Smooth muscle cell (in vitro differentiated cells): ENCODE measurements at regions not wholly inside any gene's neighbourhood (a gene's known extent, or its start where the extent isn't known, plus 50 kb on each side); places are given as distances from the start of the nearest gene placed in this dataset.

Experiments
- DNase-seq: peaks from one replicate; lab custom pipeline; 2025; ENCODE audit not compliant: unreplicated experiment; lab: John Stamatoyannopoulos, UW
- H2AFZ ChIP-seq: fragments of 200-600 bp; sonication (generic); 2 replicates; pipeline ENCODE4 v1.6.0; 2016; ENCODE audit warnings: antibody characterized with exemption, low read depth, mild to moderate bottlenecking
- H3F3A ChIP-seq: fragments of 200-600 bp; sonication (generic); 2 replicates; pipeline ENCODE4 v1.6.0; 2017; ENCODE audit warnings: antibody characterized with exemption, low read depth
- H3K27ac ChIP-seq: fragments of 200-600 bp; sonication (generic); 2 replicates; pipeline ENCODE4 v1.5.1; 2016; ENCODE audit warnings: low read depth, mild to moderate bottlenecking
- H3K27me3 ChIP-seq: fragments of 200-600 bp; sonication (generic); 2 replicates; pipeline ENCODE4 v1.6.1; 2016; ENCODE audit warnings: low read depth, mild to moderate bottlenecking
- H3K36me3 ChIP-seq: fragments of 200-600 bp; sonication (generic); 2 replicates; pipeline ENCODE4 v1.5.1; 2016; ENCODE audit warnings: low read depth
- H3K4me1 ChIP-seq: fragments of 200-600 bp; sonication (generic); 2 replicates; pipeline ENCODE4 v1.5.1; 2016; ENCODE audit warnings: low read depth
- H3K4me2 ChIP-seq: fragments of 200-600 bp; sonication (generic); 2 replicates; pipeline ENCODE4 v1.6.0; 2016; ENCODE audit warnings: mild to moderate bottlenecking
- H3K4me3 ChIP-seq: fragments of 200-600 bp; sonication (generic); 2 replicates; pipeline ENCODE4 v1.5.1; 2016; ENCODE audit warnings: mild to moderate bottlenecking
- H3K79me2 ChIP-seq: fragments of 200-600 bp; sonication (generic); 2 replicates; pipeline ENCODE4 v1.6.0; 2016; ENCODE audit warnings: low read depth, mild to moderate bottlenecking
- H3K9ac ChIP-seq: fragments of 200-600 bp; sonication (generic); 2 replicates; pipeline ENCODE4 v1.6.0; 2016; ENCODE audit warnings: low read depth
- H3K9me3 ChIP-seq: fragments of 200-600 bp; sonication (generic); replicated peaks from 2 replicates; pipeline ENCODE4 v1.5.1; 2016; ENCODE audit warnings: low read depth
- H4K20me1 ChIP-seq: fragments of 200-600 bp; sonication (generic); 2 replicates; pipeline ENCODE4 v1.6.0; 2016; ENCODE audit warnings: low read depth
- CTCF ChIP-seq: fragments of 200-600 bp; sonication (generic); IDR thresholded peaks from 2 replicates; pipeline ENCODE4 v1.5.1; 2017; ENCODE audit warnings: borderline replicate concordance, mild to moderate bottlenecking, antibody characterized with exemption; ENCODE audit not compliant: insufficient read depth, poor library complexity, severe bottlenecking
- WGBS: methylation state at CpG from one replicate; pipeline ENCODE4 v1.1.7; 2016; ENCODE audit warnings: low lambda C conversion rate; 5-methylcytosine and 5-hydroxymethylcytosine counted together

DNA sequence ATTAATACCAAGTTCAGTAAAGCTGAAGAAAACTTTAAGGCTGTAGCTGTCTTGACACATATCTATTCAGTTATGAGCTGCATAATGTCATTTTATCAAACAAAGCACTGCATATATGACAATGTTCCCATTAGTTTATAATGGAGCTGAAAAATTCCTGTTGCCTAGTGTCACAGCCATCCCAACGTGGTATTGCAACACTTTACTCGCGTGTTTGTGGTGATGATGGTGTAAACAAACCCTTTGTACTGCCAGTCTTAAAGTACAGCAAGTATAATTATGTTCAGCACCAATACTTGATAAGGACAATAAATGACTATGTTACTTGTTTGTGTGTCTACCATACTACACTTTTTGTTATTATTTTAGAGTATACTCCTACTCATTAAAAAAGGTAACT, 1415.6 kb upstream of the PCDH7 start:
- Histone ChIP-seq H3K27me3 (no peaks in the 10 kb centered on the region), H3K4me3 (no peak overlapping the region), H3F3A (no peaks in the 10 kb centered on the region), H3K36me3 (no peaks in the 10 kb centered on the region), H3K4me1 (no peaks in the 10 kb centered on the region), H3K79me2 (no peaks in the 10 kb centered on the region), H3K9ac (no peak overlapping the region), H2AFZ (no peak overlapping the region), H4K20me1 (no peaks in the 10 kb centered on the region), H3K4me2 (no peak overlapping the region), H3K27ac (no peak overlapping the region), H3K9me3 (no peaks in the 10 kb centered on the region)
- DNase-seq: no peak
- 29% methylated on average over 3 of the region's 3 CpGs for WGBS
- no peak for TF ChIP-seq CTCF

- Histone ChIP-seq H3K9me3 (no peaks in the 10 kb centered on the region), H2AFZ (no peak overlapping the region), H3K4me3 (no peak overlapping the region), H4K20me1 (no peaks in the 10 kb centered on the region), H3K79me2 (no peaks in the 10 kb centered on the region), H3K27ac (no peak overlapping the region), H3F3A (no peaks in the 10 kb centered on the region), H3K4me2 (no peak overlapping the region), H3K36me3 (no peaks in the 10 kb centered on the region), H3K4me1 (no peaks in the 10 kb centered on the region), H3K9ac (no peak overlapping the region), H3K27me3 (no peaks in the 10 kb centered on the region)
- no peak for TF ChIP-seq CTCF
- DNase-seq: no peak
These were observed 1412.9 kb upstream of the PCDH7 start for GRCh38 chr4:29307256-29307655.

GRCh38 chr4:29307755-29308154, 1412.4 kb upstream of the PCDH7 start:
- no peaks in the 10 kb centered on the region for H3F3A ChIP-seq
- 94% methylated on average over 1 of the region's 1 CpG for WGBS
- TF ChIP-seq CTCF: no peak
- no peaks in the 10 kb centered on the region for H3K4me1 ChIP-seq
- H3K4me3 ChIP-seq: no peak overlapping the region
- no peaks in the 10 kb centered on the region for H4K20me1 ChIP-seq
- H2AFZ ChIP-seq: no peak overlapping the region
- no peak overlapping the region for H3K4me2 ChIP-seq
- H3K9me3 ChIP-seq: no peaks in the 10 kb centered on the region
- H3K79me2 ChIP-seq: no peaks in the 10 kb centered on the region
- H3K36me3 ChIP-seq: no peaks in the 10 kb centered on the region
- no peaks in the 10 kb centered on the region for H3K27me3 ChIP-seq
- H3K27ac ChIP-seq: no peak overlapping the region
- no peak overlapping the region for H3K9ac ChIP-seq
- no peak for DNase-seq

DNA sequence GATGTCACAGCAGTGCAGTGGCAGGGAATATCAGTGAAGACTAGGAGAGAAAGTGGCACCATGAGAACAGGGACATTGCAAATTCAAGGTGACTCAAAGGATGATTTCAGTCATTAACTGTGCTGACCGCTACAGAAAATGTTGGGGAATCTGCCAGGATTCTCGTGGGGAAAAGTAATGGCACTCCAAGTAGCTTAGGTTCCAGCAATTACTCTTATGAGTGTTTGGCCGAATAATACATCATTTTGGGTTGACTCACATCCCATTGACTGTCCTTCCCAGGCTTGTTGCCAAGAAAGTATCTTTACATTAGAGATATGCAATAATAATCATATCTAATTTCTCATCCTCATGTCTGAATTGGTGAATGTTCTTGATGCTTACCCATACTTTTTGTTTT, 1411.1 kb upstream of the PCDH7 start:
- H3F3A ChIP-seq: no peaks in the 10 kb centered on the region
- TF ChIP-seq CTCF: no peak
- H3K27ac ChIP-seq: no peak overlapping the region
- H3K4me1 ChIP-seq: no peaks in the 10 kb centered on the region
- 90% methylated on average over 3 of the region's 3 CpGs for WGBS
- no peak overlapping the region for H3K9ac ChIP-seq
- H3K9me3 ChIP-seq: no peaks in the 10 kb centered on the region
- H3K79me2 ChIP-seq: no peaks in the 10 kb centered on the region
- no peaks in the 10 kb centered on the region for H4K20me1 ChIP-seq
- no peak overlapping the region for H3K4me3 ChIP-seq
- H3K4me2 ChIP-seq: no peak overlapping the region
- no peaks in the 10 kb centered on the region for H3K27me3 ChIP-seq
- H3K36me3 ChIP-seq: no peaks in the 10 kb centered on the region
- H2AFZ ChIP-seq: no peak overlapping the region
- no peak for DNase-seq
